ENCODE measurements at regions not wholly inside any gene's neighbourhood (a gene's known extent, or its start where the extent isn't known, plus 50 kb on each side); places are given as distances from the start of the nearest gene placed in this dataset.
"Not testable (repeated sequence)": the region's sequence is repeated elsewhere in the genome, so short reads cannot be mapped to it uniquely, and the experiment has no call there.

GRCh38 chr4:27915822-27916221 lies 1055.2 kb downstream of the STIM2 start:
- no peak overlapping the region for H3K4me3 ChIP-seq (ENCODE audit: low read depth, low read length)

GRCh38 chr4:27916452-27917184 lies 1056.0 kb downstream of the STIM2 start:
- H3K4me3 ChIP-seq (ENCODE audit: low read depth, low read length), result no peak overlapping the region

- H3K4me3 ChIP-seq (ENCODE audit: low read depth, low read length), result no peak overlapping the region
Observed at GRCh38 chr4:27917381-27917780, 1056.7 kb downstream of the STIM2 start.

- no peak overlapping the region for H3K4me3 ChIP-seq (ENCODE audit: low read depth, low read length)
Observed at GRCh38 chr4:27921231-27921630, 1060.6 kb downstream of the STIM2 start.

DNA sequence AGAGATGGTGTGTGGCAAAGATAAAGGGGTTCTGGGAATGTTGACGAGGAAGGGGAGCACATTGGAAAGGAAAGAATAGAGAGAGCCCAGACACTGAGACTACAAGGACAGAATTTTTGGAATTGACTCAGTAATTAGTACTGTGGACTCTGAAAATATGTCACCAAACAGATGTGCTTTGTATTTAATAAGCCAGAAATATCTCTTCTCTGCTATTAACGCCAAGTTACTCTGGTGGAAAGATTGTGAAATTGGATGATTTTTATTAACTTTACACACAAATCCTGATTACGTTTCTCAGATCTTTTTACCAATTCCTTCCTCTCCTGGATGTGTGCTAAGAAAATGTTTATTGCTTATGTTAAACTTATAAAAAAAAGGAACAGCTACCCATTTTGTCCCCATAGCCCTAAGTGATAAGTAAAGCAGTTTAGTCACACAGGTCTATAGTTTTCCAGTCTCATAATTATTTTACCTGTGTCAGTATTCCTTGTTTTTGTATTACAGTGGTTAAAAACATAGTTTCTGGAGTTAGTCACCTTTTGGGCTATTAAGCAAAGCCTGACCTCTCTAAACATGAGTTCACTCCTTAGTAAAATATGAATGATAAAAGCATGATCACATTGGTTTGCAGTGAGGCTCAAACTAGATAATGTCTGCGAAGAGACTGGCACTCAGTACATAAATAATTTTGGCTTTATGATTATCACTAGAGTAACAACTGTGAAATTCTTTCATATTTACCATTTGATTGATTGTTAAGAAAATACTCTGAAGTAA lies 1068.3 kb downstream of the STIM2 start:
- H3K4me3 ChIP-seq (ENCODE audit: low read depth, low read length), result no peak overlapping the region

- H3K4me3 ChIP-seq (ENCODE audit: low read depth, low read length), result no peak overlapping the region
Observed at GRCh38 chr4:27930291-27930690, 1069.7 kb downstream of the STIM2 start.

DNA sequence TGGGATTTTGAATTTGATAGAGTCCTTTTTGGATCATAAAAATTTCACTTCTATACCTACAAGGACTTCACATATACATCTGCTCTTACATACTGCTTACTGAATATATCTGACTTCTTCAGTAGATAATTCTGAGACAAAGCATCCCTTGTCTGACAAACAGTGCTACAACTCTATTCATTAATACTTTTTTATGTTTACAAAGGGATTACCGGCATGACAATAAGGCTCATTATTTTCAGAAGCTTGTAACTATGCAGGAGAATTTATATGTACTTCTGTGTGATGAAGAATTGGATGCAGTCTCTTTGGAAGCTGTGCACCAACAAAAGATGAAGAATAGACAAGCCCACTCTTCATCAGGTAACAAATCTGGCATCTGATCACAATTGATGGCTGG lies 1070.3 kb downstream of the STIM2 start:
- no peak overlapping the region for H3K4me3 ChIP-seq (ENCODE audit: low read depth, low read length)

GRCh38 chr4:27931584-27931983 lies 1070.9 kb downstream of the STIM2 start:
- H3K4me3 ChIP-seq (ENCODE audit: low read depth, low read length), result no peak overlapping the region

- H3K4me3 ChIP-seq (ENCODE audit: low read depth, low read length), result no peak overlapping the region
Observed at GRCh38 chr4:27934871-27935270, 1074.2 kb downstream of the STIM2 start.

- no peak overlapping the region for H3K4me3 ChIP-seq (ENCODE audit: low read depth, low read length)
Observed at GRCh38 chr4:27946799-27947198, 1086.2 kb downstream of the STIM2 start.

GRCh38 chr4:27947302-27947701 lies 1086.7 kb downstream of the STIM2 start:
- no peak overlapping the region for H3K4me3 ChIP-seq (ENCODE audit: low read depth, low read length)

GRCh38 chr4:27964095-27964494 lies 1103.5 kb downstream of the STIM2 start:
- H3K4me3 ChIP-seq (ENCODE audit: low read depth, low read length), result no peak overlapping the region

- H3K4me3 ChIP-seq (ENCODE audit: low read depth, low read length), result no peak overlapping the region
Observed at GRCh38 chr4:27966664-27967063, 1106.0 kb downstream of the STIM2 start.

GRCh38 chr4:27973056-27973455 lies 1112.4 kb downstream of the STIM2 start:
- no peak overlapping the region for H3K4me3 ChIP-seq (ENCODE audit: low read depth, low read length)

GRCh38 chr4:27973700-27974099 lies 1113.1 kb downstream of the STIM2 start:
- H3K4me3 ChIP-seq (ENCODE audit: low read depth, low read length), result no peak overlapping the region

- no peak overlapping the region for H3K4me3 ChIP-seq (ENCODE audit: low read depth, low read length)
Observed at GRCh38 chr4:27974339-27974738, 1113.7 kb downstream of the STIM2 start.

GRCh38 chr4:27974881-27975280 lies 1114.2 kb downstream of the STIM2 start:
- not testable (repeated sequence) for H3K4me3 ChIP-seq (ENCODE audit: low read depth, low read length)

DNA sequence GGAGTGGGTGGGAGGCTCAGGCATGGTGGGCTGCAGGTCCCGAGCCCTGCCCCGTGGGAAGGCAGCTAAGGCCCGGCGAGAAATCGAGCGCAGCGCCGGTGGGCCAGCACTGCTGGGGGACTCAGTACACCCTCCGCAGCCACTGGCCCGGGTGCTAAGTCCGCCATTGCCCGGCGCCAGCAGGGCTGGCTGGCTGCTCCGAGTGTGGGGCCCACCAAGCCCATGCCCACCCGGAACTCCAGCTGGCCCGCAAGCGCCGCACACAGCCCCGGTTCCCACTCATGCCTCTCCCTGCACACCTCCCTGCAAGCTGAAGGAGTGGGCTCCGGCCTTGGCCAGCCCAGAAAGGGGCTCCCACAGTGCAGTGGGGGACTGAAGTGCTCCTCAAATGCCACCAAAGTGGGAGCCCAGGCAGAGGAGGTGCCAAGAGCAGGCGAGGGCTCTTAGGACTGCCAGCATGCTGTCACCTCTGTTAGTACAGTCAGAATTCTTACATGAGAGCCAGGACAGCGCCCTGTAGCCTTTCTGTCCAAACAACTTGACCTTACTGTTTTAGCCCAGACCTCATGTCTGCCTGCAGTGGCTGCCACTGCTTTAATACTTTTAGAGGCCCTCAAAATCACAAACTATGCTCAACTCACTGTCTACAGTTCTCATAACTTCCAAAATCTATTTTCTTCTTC lies 1117.9 kb downstream of the STIM2 start:
- H3K4me3 ChIP-seq (ENCODE audit: low read depth, low read length), result not testable (repeated sequence)

DNA sequence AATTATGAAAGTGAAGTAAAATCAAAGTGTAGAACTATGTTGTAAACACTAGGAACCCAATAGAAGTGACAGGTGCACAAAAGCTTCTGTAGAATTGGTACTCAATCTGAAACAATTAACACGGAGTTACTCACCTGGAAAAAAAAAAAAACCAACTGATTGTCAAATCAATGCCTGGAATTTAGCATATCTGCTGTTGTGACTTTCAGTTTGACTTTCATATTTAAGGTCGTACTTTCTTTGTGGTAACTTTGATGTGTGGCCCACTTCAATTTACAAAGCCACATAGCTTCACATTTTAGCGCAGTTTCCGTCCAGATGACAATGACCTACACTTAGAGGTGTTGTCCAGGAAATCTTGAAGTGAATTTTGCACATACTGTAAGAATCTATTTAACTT lies 1124.9 kb downstream of the STIM2 start:
- no peak overlapping the region for H3K4me3 ChIP-seq (ENCODE audit: low read depth, low read length)

- H3K4me3 ChIP-seq (ENCODE audit: low read depth, low read length), result no peak overlapping the region
Observed at GRCh38 chr4:27986476-27986875, 1125.8 kb downstream of the STIM2 start.

DNA sequence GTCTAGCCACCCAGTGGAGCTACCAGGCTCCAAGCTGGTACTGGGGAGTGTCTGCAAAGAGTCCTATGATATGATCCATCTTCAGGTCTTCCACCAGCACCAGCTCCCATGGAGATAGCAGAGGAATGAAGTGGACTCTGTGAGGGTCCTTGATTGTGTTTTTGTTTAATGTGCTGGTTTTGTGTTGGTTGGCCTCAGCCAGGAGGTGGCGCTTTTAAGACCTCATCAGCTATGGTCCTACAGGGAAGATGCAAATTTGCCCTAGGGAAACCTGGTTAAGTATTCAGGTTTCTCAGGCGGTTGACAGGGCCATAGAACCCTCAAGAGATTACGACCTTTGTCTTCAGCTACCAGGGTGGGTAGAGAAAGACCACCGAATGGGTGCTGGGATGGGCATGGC lies 1141.1 kb downstream of the STIM2 start:
- H3K4me3 ChIP-seq (ENCODE audit: low read depth, low read length), result no peak overlapping the region

GRCh38 chr4:28004520-28004919 lies 1143.9 kb downstream of the STIM2 start:
- no peak overlapping the region for H3K4me3 ChIP-seq (ENCODE audit: low read depth, low read length)
